HG02623 (cell line): ENCODE measurements at regions not wholly inside any gene's neighbourhood (a gene's known extent, or its start where the extent isn't known, plus 50 kb on each side); places are given as distances from the start of the nearest gene placed in this dataset.

Experiments
- ATAC-seq: cut with Tn5 transposase; IDR thresholded peaks from one replicate; pipeline ENCODE4 v1.9.1; 2021; ENCODE audit warnings: moderate library complexity; ENCODE audit not compliant: unreplicated experiment

GRCh38 chr5:24862117-24862516 is 217.3 kb upstream of the CDH10 start:
- ATAC-seq, result no peak

- ATAC-seq, result no peak
Observed at GRCh38 chr5:24855485-24855884, 210.7 kb upstream of the CDH10 start.

GRCh38 chr5:24854850-24855249 is 210.1 kb upstream of the CDH10 start:
- ATAC-seq, result no peak

GRCh38 chr5:24854350-24854749 is 209.6 kb upstream of the CDH10 start:
- ATAC-seq, result no peak

GRCh38 chr5:24850926-24851486 is 206.2 kb upstream of the CDH10 start:
- ATAC-seq, result no peak

GRCh38 chr5:24849210-24849609 is 204.4 kb upstream of the CDH10 start:
- no peak for ATAC-seq

GRCh38 chr5:24831989-24832388 is 187.2 kb upstream of the CDH10 start:
- no peak for ATAC-seq

- ATAC-seq, result no peak
Observed at GRCh38 chr5:24823625-24824024, 178.8 kb upstream of the CDH10 start.

GRCh38 chr5:24819841-24820240 is 175.1 kb upstream of the CDH10 start:
- no peak for ATAC-seq

GRCh38 chr5:24817966-24818365 is 173.2 kb upstream of the CDH10 start:
- ATAC-seq, result no peak

GRCh38 chr5:24816206-24816605 is 171.4 kb upstream of the CDH10 start:
- ATAC-seq, result no peak

- no peak for ATAC-seq
Observed at GRCh38 chr5:24805230-24805629, 160.5 kb upstream of the CDH10 start.

GRCh38 chr5:24804221-24804681 is 159.5 kb upstream of the CDH10 start:
- ATAC-seq, result no peak

GRCh38 chr5:24791326-24791725 is 146.5 kb upstream of the CDH10 start:
- no peak for ATAC-seq

- no peak for ATAC-seq
Observed at GRCh38 chr5:24789611-24790351, 145.0 kb upstream of the CDH10 start.

- no peak for ATAC-seq
Observed at GRCh38 chr5:24788829-24789514, 144.2 kb upstream of the CDH10 start.

- no peak for ATAC-seq
Observed at GRCh38 chr5:24786108-24786507, 141.3 kb upstream of the CDH10 start.

- no peak for ATAC-seq
Observed at GRCh38 chr5:24783596-24783995, 138.8 kb upstream of the CDH10 start.

- no peak for ATAC-seq
Observed at GRCh38 chr5:24777392-24777791, 132.6 kb upstream of the CDH10 start.

- ATAC-seq, result no peak
Observed at GRCh38 chr5:24773261-24773660, 128.5 kb upstream of the CDH10 start.

- no peak for ATAC-seq
Observed at GRCh38 chr5:24767086-24767485, 122.3 kb upstream of the CDH10 start.

GRCh38 chr5:24765219-24765618 is 120.4 kb upstream of the CDH10 start:
- no peak for ATAC-seq
